ENCODE measurements at regions not wholly inside any gene's neighbourhood (a gene's known extent, or its start where the extent isn't known, plus 50 kb on each side); places are given as distances from the start of the nearest gene placed in this dataset.

GRCh38 chr4:126718136-126718535, 914.6 kb upstream of the INTU start:
- TF ChIP-seq, protein P1, sequence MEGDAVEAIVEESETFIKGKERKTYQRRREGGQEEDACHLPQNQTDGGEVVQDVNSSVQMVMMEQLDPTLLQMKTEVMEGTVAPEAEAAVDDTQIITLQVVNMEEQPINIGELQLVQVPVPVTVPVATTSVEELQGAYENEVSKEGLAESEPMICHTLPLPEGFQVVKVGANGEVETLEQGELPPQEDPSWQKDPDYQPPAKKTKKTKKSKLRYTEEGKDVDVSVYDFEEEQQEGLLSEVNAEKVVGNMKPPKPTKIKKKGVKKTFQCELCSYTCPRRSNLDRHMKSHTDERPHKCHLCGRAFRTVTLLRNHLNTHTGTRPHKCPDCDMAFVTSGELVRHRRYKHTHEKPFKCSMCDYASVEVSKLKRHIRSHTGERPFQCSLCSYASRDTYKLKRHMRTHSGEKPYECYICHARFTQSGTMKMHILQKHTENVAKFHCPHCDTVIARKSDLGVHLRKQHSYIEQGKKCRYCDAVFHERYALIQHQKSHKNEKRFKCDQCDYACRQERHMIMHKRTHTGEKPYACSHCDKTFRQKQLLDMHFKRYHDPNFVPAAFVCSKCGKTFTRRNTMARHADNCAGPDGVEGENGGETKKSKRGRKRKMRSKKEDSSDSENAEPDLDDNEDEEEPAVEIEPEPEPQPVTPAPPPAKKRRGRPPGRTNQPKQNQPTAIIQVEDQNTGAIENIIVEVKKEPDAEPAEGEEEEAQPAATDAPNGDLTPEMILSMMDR (IDR thresholded peaks at IDR 0.05): no peak
- no peak for TF ChIP-seq POLR2A (IDR thresholded peaks at IDR 0.05)

Measured in Peyer's patch (tissue), 4 donors.